Ishikawa (cell line): ENCODE measurements at regions not wholly inside any gene's neighbourhood (a gene's known extent, or its start where the extent isn't known, plus 50 kb on each side); places are given as distances from the start of the nearest gene placed in this dataset.

Experiments used
- CEBPB ChIP-seq: IDR thresholded peaks from 2 replicates; pipeline ENCODE4 v1.6.1; 2012
- CREB1 ChIP-seq: IDR thresholded peaks from 2 replicates; pipeline ENCODE4 v1.6.1; 2012; ENCODE audit warnings: low read depth
- EGR1 ChIP-seq: IDR thresholded peaks from 2 replicates; pipeline ENCODE4 v1.6.1; 2012
- EP300 ChIP-seq: IDR thresholded peaks from 2 replicates; pipeline ENCODE4 v1.6.1; 2012; ENCODE audit warnings: borderline replicate concordance
- FOXM1 ChIP-seq: IDR thresholded peaks from 2 replicates; pipeline ENCODE4 v1.6.1; 2012; ENCODE audit warnings: low read depth, borderline replicate concordance
- NFIC ChIP-seq: IDR thresholded peaks from 2 replicates; pipeline ENCODE4 v1.6.1; 2012
- RAD21 ChIP-seq: IDR thresholded peaks from 2 replicates; pipeline ENCODE4 v1.6.1; 2012; ENCODE audit warnings: low read depth
- TAF1 ChIP-seq: IDR thresholded peaks from 2 replicates; pipeline ENCODE4 v1.6.1; 2012; ENCODE audit warnings: low read depth, mild to moderate bottlenecking
- TEAD4 ChIP-seq: IDR thresholded peaks from 2 replicates; pipeline ENCODE4 v1.6.1; 2012
- YY1 ChIP-seq: IDR thresholded peaks from 2 replicates; pipeline ENCODE4 v1.6.1; 2012; ENCODE audit warnings: low read depth
- ZBTB7A ChIP-seq: IDR thresholded peaks from 2 replicates; pipeline ENCODE4 v1.6.1; 2012; ENCODE audit warnings: low read depth
- TF ChIP-seq, protein P1 (sequence below): IDR thresholded peaks from 2 replicates; pipeline ENCODE4 v1.6.1; 2012; ENCODE audit warnings: low read depth, mild to moderate bottlenecking
- TF ChIP-seq, protein P2 (sequence below): IDR thresholded peaks from 2 replicates; pipeline ENCODE4 v1.6.1; 2012

DNA sequence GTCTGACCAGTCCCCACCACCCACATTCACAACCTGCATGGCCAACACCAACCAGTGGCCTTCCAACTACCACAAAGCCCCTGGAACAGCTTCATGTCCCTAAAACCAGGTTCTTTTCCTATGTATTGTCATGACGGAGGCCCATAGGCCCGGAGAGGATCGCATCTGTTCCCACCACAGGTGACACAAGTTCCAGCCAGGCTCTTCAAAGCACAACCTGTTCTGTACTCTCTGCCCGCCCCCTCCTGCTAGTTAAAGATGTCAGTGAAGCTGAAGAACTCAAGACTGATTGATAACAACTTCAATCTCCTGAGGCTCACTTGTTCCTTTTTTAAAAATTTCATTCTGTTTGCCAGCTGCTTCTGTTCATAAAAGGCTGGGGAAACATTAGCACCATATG lies 121.1 kb upstream of the GUCY1A2 start:
- TF ChIP-seq RAD21 (no peak), YY1 (no peak), CREB1 (no peak), NFIC (no peak), TAF1 (no peak), EP300 (no peak), FOXM1 (no peak), TEAD4 (no peak), CEBPB (no peak), ZBTB7A (no peak), EGR1 (no peak)
- TF ChIP-seq, protein P1, sequence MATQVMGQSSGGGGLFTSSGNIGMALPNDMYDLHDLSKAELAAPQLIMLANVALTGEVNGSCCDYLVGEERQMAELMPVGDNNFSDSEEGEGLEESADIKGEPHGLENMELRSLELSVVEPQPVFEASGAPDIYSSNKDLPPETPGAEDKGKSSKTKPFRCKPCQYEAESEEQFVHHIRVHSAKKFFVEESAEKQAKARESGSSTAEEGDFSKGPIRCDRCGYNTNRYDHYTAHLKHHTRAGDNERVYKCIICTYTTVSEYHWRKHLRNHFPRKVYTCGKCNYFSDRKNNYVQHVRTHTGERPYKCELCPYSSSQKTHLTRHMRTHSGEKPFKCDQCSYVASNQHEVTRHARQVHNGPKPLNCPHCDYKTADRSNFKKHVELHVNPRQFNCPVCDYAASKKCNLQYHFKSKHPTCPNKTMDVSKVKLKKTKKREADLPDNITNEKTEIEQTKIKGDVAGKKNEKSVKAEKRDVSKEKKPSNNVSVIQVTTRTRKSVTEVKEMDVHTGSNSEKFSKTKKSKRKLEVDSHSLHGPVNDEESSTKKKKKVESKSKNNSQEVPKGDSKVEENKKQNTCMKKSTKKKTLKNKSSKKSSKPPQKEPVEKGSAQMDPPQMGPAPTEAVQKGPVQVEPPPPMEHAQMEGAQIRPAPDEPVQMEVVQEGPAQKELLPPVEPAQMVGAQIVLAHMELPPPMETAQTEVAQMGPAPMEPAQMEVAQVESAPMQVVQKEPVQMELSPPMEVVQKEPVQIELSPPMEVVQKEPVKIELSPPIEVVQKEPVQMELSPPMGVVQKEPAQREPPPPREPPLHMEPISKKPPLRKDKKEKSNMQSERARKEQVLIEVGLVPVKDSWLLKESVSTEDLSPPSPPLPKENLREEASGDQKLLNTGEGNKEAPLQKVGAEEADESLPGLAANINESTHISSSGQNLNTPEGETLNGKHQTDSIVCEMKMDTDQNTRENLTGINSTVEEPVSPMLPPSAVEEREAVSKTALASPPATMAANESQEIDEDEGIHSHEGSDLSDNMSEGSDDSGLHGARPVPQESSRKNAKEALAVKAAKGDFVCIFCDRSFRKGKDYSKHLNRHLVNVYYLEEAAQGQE, result no peak
- TF ChIP-seq, protein P2, sequence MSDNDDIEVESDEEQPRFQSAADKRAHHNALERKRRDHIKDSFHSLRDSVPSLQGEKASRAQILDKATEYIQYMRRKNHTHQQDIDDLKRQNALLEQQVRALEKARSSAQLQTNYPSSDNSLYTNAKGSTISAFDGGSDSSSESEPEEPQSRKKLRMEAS, result no peak
